Mesenchymal stem cell (in vitro differentiated cells and primary cell): ENCODE measurements at regions not wholly inside any gene's neighbourhood (a gene's known extent, or its start where the extent isn't known, plus 50 kb on each side); places are given as distances from the start of the nearest gene placed in this dataset.

Source experiments
- DNase-seq: peaks from one replicate; pipeline ENCODE4 v3.0.0-alpha.2; 2013
- H2AFZ ChIP-seq: one replicate; pipeline ENCODE4 v1.6.1; 2013; ENCODE audit warnings: low read depth, mild to moderate bottlenecking, control low read depth, inconsistent platforms, low read length, moderate library complexity
- H2AK5ac ChIP-seq: 2 replicates; pipeline ENCODE4 v1.6.1; 2013; ENCODE audit warnings: low read length, moderate library complexity, mild to moderate bottlenecking, inconsistent platforms; ENCODE audit not compliant: severe bottlenecking
- H2BK120ac ChIP-seq: one replicate; pipeline ENCODE4 v1.6.1; 2013; ENCODE audit warnings: low read depth, mild to moderate bottlenecking, inconsistent platforms, low read length, moderate library complexity
- H2BK12ac ChIP-seq, 2 experiments: one replicate each; pipeline ENCODE4 v1.6.1; 2013; ENCODE audit warnings: inconsistent platforms in 2 of 2, low read length in 2 of 2, mild to moderate bottlenecking in 2 of 2, moderate library complexity in 2 of 2, control low read depth in 1 of 2
- H2BK15ac ChIP-seq: one replicate; pipeline ENCODE4 v1.6.1; 2013; ENCODE audit warnings: mild to moderate bottlenecking, low read depth, inconsistent platforms; ENCODE audit not compliant: poor library complexity, severe bottlenecking
- H2BK5ac ChIP-seq: 2 replicates; pipeline ENCODE4 v1.6.1; 2013; ENCODE audit warnings: low read depth, mild to moderate bottlenecking, low read length, control low read depth, inconsistent platforms; ENCODE audit not compliant: poor library complexity, severe bottlenecking
- H3K14ac ChIP-seq, 2 experiments: one replicate each; pipeline ENCODE4 v1.6.1; 2013; ENCODE audit warnings: inconsistent platforms in 2 of 2, low read length in 2 of 2, control low read depth in 1 of 2, mild to moderate bottlenecking in 1 of 2, moderate library complexity in 1 of 2
- H3K18ac ChIP-seq, 2 experiments: one replicate each; pipeline ENCODE4 v1.6.1; 2013; ENCODE audit warnings: inconsistent platforms in 2 of 2, low read length in 2 of 2, control low read depth in 1 of 2, low read depth in 1 of 2, mild to moderate bottlenecking in 1 of 2
- H3K23ac ChIP-seq, 2 experiments: one replicate each; pipeline ENCODE4 v1.6.1; 2013; ENCODE audit warnings: inconsistent platforms in 2 of 2, low read length in 2 of 2, mild to moderate bottlenecking in 2 of 2, moderate library complexity in 2 of 2, control low read depth in 1 of 2
- H3K27ac ChIP-seq: 2 replicates; pipeline ENCODE4 v1.5.1; 2013; ENCODE audit warnings: mild to moderate bottlenecking, moderate library complexity, low read length, control low read depth, inconsistent platforms; ENCODE audit not compliant: poor library complexity, severe bottlenecking
- H3K27me3 ChIP-seq, 2 experiments: 2 replicates each; pipeline versions ENCODE4 v1.6.1 to v1.7.0; 2013; ENCODE audit warnings: low read length in 2 of 2, mild to moderate bottlenecking in 2 of 2, moderate library complexity in 2 of 2, control low read depth in 1 of 2, inconsistent platforms in 1 of 2; ENCODE audit not compliant: control insufficient read depth in 1 of 2, insufficient read depth in 1 of 2
- H3K36me3 ChIP-seq, 2 experiments: 2 replicates each; pipeline versions ENCODE4 v1.6.1 to v1.7.0; 2013; ENCODE audit warnings: low read length in 2 of 2, control low read depth in 1 of 2, inconsistent platforms in 1 of 2, low read depth in 1 of 2, mild to moderate bottlenecking in 1 of 2; ENCODE audit not compliant: insufficient read depth in 2 of 2, control insufficient read depth in 1 of 2
- H3K4ac ChIP-seq, 2 experiments: one replicate each; pipeline ENCODE4 v1.6.1; 2013; ENCODE audit warnings: inconsistent platforms in 2 of 2, low read length in 2 of 2, mild to moderate bottlenecking in 2 of 2, moderate library complexity in 2 of 2, control low read depth in 1 of 2, low read depth in 1 of 2
- H3K4me1 ChIP-seq: 2 replicates; pipeline ENCODE4 v1.6.1; 2013; ENCODE audit warnings: low read depth, low read length, control low read depth; ENCODE audit not compliant: control insufficient read depth, insufficient read depth
- H3K4me2 ChIP-seq: 2 replicates; pipeline ENCODE4 v1.6.1; 2013; ENCODE audit warnings: low read length, mild to moderate bottlenecking, inconsistent platforms; ENCODE audit not compliant: poor library complexity, severe bottlenecking
- H3K4me3 ChIP-seq, 2 experiments: 2 replicates each; pipeline versions ENCODE4 v1.5.1 to v1.7.0; 2013; ENCODE audit warnings: low read length in 2 of 2, mild to moderate bottlenecking in 2 of 2, control low read depth in 1 of 2, low read depth in 1 of 2; ENCODE audit not compliant: insufficient read depth in 1 of 2
- H3K79me1 ChIP-seq: replicated peaks from 2 replicates; pipeline ENCODE4 v1.6.1; 2013; ENCODE audit warnings: mild to moderate bottlenecking, control low read depth, low read length, inconsistent platforms; ENCODE audit not compliant: poor library complexity, severe bottlenecking
- H3K9ac ChIP-seq: 2 replicates; pipeline ENCODE4 v1.7.0; 2013; ENCODE audit warnings: mild to moderate bottlenecking, low read length, moderate library complexity
- H3K9me3 ChIP-seq: 2 replicates; pipeline ENCODE4 v1.7.0; 2013; ENCODE audit warnings: mild to moderate bottlenecking, low read length; ENCODE audit not compliant: control insufficient read depth
- H4K8ac ChIP-seq: one replicate; pipeline ENCODE4 v1.6.1; 2013; ENCODE audit warnings: inconsistent platforms, mild to moderate bottlenecking, low read length, moderate library complexity
- H4K91ac ChIP-seq: one replicate; pipeline ENCODE4 v1.6.1; 2013; ENCODE audit warnings: mild to moderate bottlenecking, low read length, inconsistent platforms
- WGBS: methylation state at CpG from one replicate; pipeline ENCODE4 v1.1.7; 2013; ENCODE audit warnings: mixed read lengths; 5-methylcytosine and 5-hydroxymethylcytosine counted together

GRCh38 chr13:103351035-103351828 lies 285.0 kb upstream of the SLC10A2 start:
- no peaks in the 10 kb centered on the region for H3K27me3 ChIP-seq
- H2AK5ac ChIP-seq: no peak overlapping the region
- H2AFZ ChIP-seq: no peak overlapping the region
- peaks cover 6% of the 10 kb centered on the region for H3K4me1 ChIP-seq
- no peak overlapping the region for H2BK5ac ChIP-seq
- H4K91ac ChIP-seq: no peak overlapping the region
- H3K9ac ChIP-seq: no peak overlapping the region
- H2BK12ac ChIP-seq: no peak overlapping the region
- no peak overlapping the region for H4K8ac ChIP-seq
- WGBS: 11% methylated on average over 6 of the region's 10 CpGs
- H3K79me1 ChIP-seq: no peaks in the 10 kb centered on the region
- peak overlapping the region; percentile 35 for H3K4me2 ChIP-seq
- H3K18ac ChIP-seq: no peak overlapping the region
- H3K4me3 ChIP-seq: peak overlapping the region in 1 of 2 experiments; percentile 13
- H3K14ac ChIP-seq: no peak overlapping the region
- peak overlapping the region; percentile 41 for H3K27ac ChIP-seq
- H3K9me3 ChIP-seq: peaks cover 4% of the 10 kb centered on the region
- no peak overlapping the region for H3K23ac ChIP-seq
- no peak overlapping the region for H3K4ac ChIP-seq
- DNase-seq: peak; percentile 2
- H3K36me3 ChIP-seq: no peaks in the 10 kb centered on the region
- H2BK120ac ChIP-seq: no peak overlapping the region
- no peak overlapping the region for H2BK15ac ChIP-seq

DNA sequence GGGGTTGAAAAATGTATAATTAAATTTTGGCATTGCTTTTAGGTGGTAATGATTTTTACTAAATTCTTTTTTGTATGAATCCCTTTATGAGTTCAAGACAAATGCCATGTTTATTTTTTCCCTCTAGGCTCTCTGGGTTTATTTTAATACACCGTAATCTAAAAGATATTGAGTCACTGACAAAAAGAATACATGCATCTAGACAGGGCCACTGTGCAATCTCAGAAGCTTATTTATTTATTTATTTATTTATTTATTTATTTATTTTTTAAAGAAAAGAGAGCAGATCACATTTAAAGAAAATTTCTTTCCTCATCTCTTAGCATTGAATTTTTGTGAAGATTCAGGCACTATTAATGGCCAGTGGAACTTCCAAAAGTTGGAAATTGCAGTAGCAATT lies 283.9 kb upstream of the SLC10A2 start:
- Histone ChIP-seq H3K23ac (no peak overlapping the region), H3K4me2 (no peak overlapping the region), H3K18ac (no peak overlapping the region), H4K91ac (no peak overlapping the region), H2AFZ (no peak overlapping the region), H3K27me3 (no peaks in the 10 kb centered on the region), H3K4ac (no peak overlapping the region), H2BK5ac (no peak overlapping the region), H2BK15ac (no peak overlapping the region), H4K8ac (no peak overlapping the region), H3K4me1 (peaks cover 6% of the 10 kb centered on the region), H3K4me3 (no peak overlapping the region), H2BK120ac (no peak overlapping the region), H3K36me3 (no peaks in the 10 kb centered on the region), H3K14ac (no peak overlapping the region), H3K9ac (no peak overlapping the region), H2BK12ac (no peak overlapping the region), H3K9me3 (peaks cover 13% of the 10 kb centered on the region), H2AK5ac (no peak overlapping the region), H3K27ac (no peak overlapping the region), H3K79me1 (no peaks in the 10 kb centered on the region)
- no peak for DNase-seq
- no CpG with 5 or more reads among the region's 1 CpG for WGBS

- Histone ChIP-seq H3K4me3 (no peak overlapping the region), H3K4me1 (peaks cover 6% of the 10 kb centered on the region), H3K27me3 (no peaks in the 10 kb centered on the region), H2BK15ac (no peak overlapping the region), H3K27ac (no peak overlapping the region), H2BK12ac (no peak overlapping the region), H3K23ac (no peak overlapping the region), H3K4ac (no peak overlapping the region), H3K79me1 (no peaks in the 10 kb centered on the region), H2AFZ (no peak overlapping the region), H4K91ac (no peak overlapping the region), H3K18ac (no peak overlapping the region), H2AK5ac (no peak overlapping the region), H3K14ac (no peak overlapping the region), H3K36me3 (no peaks in the 10 kb centered on the region), H3K4me2 (no peak overlapping the region), H3K9ac (no peak overlapping the region), H2BK5ac (no peak overlapping the region), H4K8ac (no peak overlapping the region), H2BK120ac (no peak overlapping the region), H3K9me3 (peaks cover 20% of the 10 kb centered on the region)
- WGBS: 45% methylated on average over 5 of the region's 6 CpGs
- DNase-seq: no peak
Observed at GRCh38 chr13:103349211-103349980, 283.2 kb upstream of the SLC10A2 start.

DNA sequence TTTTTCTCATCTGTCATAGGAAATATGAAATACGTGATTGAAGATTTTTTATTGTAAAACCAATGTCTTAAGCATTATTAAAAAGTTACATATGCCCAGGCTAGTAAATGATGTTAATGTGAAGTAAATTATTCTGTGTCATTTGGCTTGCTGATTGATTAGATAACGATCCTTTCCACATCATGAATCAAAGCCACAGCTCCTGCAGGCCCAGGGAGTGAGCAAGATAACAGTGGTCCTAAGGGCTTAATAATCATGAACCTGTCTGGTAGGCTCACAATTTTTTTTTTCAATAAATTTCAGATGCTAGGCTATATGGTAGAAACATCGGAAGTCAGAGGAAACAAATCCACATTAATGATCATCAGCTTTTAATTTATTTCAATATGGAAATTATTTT lies 269.0 kb upstream of the SLC10A2 start:
- H3K4me1 ChIP-seq: no peaks in the 10 kb centered on the region
- no peaks in the 10 kb centered on the region for H3K36me3 ChIP-seq
- no peak overlapping the region for H4K8ac ChIP-seq
- H3K27ac ChIP-seq: no peak overlapping the region
- H2AFZ ChIP-seq: no peak overlapping the region
- no peaks in the 10 kb centered on the region for H3K79me1 ChIP-seq
- H2BK15ac ChIP-seq: no peak overlapping the region
- no peak overlapping the region for H2BK120ac ChIP-seq
- no peak overlapping the region for H3K23ac ChIP-seq
- H2BK12ac ChIP-seq: no peak overlapping the region
- no peak overlapping the region for H2AK5ac ChIP-seq
- H3K18ac ChIP-seq: no peak overlapping the region
- H3K9me3 ChIP-seq: peaks cover under 1% of the 10 kb centered on the region
- no peak for DNase-seq
- no peak overlapping the region for H3K4me3 ChIP-seq
- 100% methylated on average over 1 of the region's 3 CpGs for WGBS
- no peak overlapping the region for H4K91ac ChIP-seq
- H3K4me2 ChIP-seq: no peak overlapping the region
- H3K14ac ChIP-seq: no peak overlapping the region
- no peak overlapping the region for H2BK5ac ChIP-seq
- no peaks in the 10 kb centered on the region for H3K27me3 ChIP-seq
- H3K9ac ChIP-seq: no peak overlapping the region
- H3K4ac ChIP-seq: no peak overlapping the region
